GM18520 (cell line): ENCODE measurements at regions not wholly inside any gene's neighbourhood (a gene's known extent, or its start where the extent isn't known, plus 50 kb on each side); places are given as distances from the start of the nearest gene placed in this dataset.

Experiments used
- ATAC-seq: cut with Tn5 transposase; IDR thresholded peaks from one replicate; pipeline ENCODE4 v1.9.1; 2021; ENCODE audit not compliant: unreplicated experiment

DNA sequence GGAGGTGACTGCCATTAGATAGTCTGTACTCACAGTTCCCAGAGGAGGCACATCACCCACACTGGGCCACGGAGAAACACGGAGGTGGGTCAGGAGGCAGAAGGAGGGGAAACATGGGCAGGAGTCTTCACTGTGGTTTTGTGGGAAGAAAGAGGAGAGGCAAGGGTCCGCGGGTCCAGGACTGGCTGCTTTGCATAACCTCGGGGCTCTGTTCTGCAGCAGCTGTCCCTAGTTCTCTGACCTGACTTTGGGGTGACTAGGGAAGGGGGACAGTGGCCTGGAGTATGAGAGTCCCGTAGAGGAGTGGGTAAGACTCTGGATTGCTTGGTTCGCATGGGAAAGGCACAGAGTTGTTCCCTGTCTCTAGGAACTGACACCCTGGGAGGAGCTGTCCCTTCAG, 238.3 kb upstream of the RAB6C start:
- no peak for ATAC-seq

- no peak for ATAC-seq
Measured at GRCh38 chr2:129741623-129742022, 237.8 kb upstream of the RAB6C start.

DNA sequence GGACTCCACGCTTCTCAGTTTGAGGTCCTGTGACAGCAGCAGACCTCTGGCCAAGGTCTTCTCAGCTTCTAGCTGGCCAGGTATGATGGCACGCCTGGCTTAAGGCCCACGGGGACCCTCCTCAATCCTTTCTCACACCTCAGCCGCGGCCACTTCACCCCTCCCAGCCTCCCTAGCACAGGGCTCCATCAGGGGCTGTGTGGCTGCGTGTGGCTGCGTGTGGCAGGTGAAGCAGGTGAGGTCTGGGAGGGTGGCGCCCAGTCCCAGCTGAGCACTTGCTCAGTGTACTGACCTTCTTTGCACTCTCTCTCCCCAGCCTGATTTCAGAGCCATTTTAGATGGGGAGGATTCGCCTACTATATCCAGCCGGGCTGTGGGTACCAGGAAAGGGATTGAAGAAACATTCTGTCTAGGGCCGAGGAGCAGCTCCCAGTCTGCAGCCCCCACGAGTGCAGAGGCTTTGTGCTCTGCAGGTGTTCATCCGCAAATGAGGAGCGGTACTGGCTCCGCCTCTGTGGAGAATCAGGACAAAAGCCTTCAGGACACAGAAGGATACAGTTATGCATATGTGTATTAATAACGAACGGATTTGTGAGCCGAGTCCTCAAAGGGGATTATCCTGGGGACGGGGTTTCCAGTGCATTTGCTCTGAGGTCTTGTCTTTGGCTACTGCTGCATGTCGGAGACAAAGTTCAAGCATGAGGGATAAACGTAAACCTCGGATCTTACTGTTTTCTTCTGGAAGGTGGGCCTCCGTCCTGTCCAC, 236.9 kb upstream of the RAB6C start:
- ATAC-seq = no peak

DNA sequence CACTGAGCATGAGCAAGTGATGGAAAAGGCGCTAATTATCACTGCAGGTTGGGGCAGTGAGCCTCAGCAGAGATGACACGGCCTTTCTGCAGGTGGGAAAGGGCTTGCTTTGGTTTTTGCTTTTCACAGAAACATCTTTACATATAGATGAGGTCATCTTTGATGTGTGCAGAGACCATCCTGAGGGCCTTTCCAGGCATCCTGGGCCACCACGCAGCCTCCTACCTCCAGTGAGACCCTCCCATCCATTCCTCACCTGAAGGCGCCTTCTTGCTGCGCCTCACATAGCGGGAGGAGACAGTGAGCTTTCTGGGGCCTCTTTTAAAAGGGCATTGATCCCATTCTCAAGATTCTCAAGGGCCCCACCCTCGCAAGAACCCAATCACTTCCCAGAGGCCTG, 235.3 kb upstream of the RAB6C start:
- no peak for ATAC-seq

DNA sequence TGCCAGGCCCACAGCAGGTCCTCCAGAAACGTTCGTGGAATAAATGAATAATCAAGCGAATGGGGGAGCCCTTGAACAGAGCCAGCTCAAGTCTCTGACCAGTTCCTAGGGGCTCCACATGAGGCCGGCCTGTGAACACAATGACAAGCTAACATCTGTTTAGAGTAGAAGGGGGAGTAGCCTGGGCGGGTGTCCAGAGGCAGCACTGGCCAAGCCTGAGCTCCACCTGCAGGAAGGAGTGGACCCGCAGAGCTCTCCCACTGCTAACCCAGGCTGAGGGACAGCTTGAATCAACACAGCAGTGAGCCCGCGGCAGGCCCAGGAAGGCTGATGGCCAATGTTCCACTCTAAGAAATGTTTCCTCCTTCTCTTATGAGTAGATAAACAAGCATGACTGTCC, 234.8 kb upstream of the RAB6C start:
- ATAC-seq = no peak

GRCh38 chr2:129747500-129748125, 231.9 kb upstream of the RAB6C start:
- ATAC-seq = no peak

DNA sequence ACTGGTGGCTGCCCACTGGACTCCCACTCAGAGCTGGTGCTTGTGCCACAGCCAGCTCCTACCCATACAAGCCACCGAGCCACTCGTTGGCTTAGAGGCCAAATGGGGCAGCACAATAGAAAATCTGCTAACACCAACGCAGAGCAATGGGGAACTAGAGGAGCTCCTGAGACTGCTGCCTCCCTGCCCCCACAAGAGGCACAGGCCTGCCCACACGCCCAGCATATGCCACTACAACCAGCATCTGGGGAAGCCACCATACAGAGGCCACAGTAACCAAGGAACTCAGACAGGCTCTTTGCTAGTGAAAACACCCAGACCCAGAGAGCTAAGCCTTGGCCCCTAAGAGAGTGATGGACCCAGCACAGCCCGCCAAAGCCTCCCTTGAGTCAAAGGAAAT, 231.2 kb upstream of the RAB6C start:
- no peak for ATAC-seq

DNA sequence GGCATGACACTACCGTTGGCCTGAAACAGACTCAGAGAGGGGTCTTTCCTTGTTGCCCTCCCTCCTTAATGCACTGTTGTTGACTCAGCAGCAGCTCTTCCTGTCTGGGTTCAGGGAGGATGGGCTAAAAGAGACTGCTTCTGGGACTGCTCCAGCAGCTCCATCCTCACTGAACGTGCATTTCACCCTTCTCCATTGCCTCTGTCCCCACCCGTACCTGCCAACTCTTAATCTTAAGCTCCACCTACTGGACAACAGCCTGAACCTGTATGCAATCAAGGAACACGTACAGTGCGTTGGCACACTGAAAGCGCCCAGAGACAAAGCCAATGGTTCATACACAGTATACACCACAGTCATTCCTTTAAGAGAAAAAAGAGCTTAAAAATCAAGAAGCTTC, 230.8 kb upstream of the RAB6C start:
- ATAC-seq = no peak

GRCh38 chr2:129751409-129751808, 228.1 kb upstream of the RAB6C start:
- ATAC-seq = no peak

- no peak for ATAC-seq
Measured at GRCh38 chr2:129752176-129752575, 227.3 kb upstream of the RAB6C start.

DNA sequence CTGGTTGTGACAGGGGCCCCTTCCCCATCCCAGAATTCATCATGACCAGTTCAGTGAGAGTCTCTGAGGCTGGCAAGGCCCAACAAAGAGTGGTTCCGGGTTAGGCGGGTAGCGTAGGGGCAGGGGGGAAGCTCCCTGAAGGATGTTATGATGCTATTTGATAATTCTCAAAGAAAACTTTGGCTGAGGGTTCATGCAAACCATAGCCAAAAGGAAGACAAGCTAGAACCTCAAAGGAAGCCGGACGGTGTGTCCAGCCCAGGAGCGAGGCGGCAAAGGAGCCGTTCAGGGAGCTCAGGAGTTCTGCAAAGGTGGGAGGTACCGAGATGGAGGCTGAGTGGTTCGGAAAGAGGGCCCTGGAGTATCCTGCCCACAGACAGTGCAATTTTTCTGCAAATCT, 226.8 kb upstream of the RAB6C start:
- no peak for ATAC-seq

DNA sequence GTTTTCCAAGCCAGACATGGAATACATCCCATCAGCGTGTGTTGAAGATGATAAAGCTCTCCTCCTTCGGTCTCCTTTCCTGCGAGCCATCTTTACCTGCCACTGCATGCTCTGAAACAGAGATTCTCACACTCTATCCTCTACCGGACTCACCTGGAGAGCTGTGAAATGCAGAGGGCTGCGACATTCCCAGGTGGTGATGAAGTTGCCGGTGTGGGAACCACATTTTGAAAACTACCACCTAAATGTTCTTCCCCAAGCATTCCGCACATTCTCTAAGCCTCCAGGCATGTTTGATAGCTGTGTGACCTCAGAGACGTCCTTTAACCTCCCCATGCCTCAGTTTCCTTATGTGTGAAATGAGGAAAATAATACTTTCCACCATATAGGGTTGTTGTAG, 226.2 kb upstream of the RAB6C start:
- no peak for ATAC-seq

- no peak for ATAC-seq
Measured at GRCh38 chr2:129754421-129754820, 225.0 kb upstream of the RAB6C start.

GRCh38 chr2:129754831-129755230, 224.6 kb upstream of the RAB6C start:
- ATAC-seq = no peak

GRCh38 chr2:129755786-129756185, 223.7 kb upstream of the RAB6C start:
- ATAC-seq = no peak

DNA sequence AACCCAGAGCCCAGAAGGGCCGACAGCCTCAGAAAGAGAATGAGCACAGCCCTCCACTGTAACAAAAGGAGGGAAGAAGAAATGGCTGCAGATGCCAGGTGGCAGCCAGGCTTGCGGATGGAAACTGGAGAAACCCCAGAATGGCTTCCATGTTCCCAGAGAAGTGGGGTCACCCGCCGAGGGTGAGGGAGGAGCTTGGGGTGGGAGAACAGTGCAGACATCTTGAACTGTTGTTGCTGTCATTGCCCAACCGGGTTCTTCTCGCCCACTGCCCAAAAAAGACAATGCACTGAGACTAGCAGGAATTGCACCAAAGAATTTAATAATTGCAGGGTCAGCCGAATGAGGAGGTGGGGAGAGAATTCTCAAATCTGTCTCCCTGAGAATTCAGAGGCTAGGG, 223.2 kb upstream of the RAB6C start:
- no peak for ATAC-seq

- ATAC-seq = no peak
Measured at GRCh38 chr2:129757366-129757914, 222.0 kb upstream of the RAB6C start.

- ATAC-seq = no peak
Measured at GRCh38 chr2:129757915-129758783, 221.3 kb upstream of the RAB6C start.

- no peak for ATAC-seq
Measured at GRCh38 chr2:129758784-129759471, 220.5 kb upstream of the RAB6C start.

- ATAC-seq = no peak
Measured at GRCh38 chr2:129759472-129760010, 219.9 kb upstream of the RAB6C start.

- ATAC-seq = no peak
Measured at GRCh38 chr2:129760669-129761068, 218.8 kb upstream of the RAB6C start.
